Keratinocyte (primary cell): ENCODE measurements at regions not wholly inside any gene's neighbourhood (a gene's known extent, or its start where the extent isn't known, plus 50 kb on each side); places are given as distances from the start of the nearest gene placed in this dataset.

Experiments
- DNase-seq: peaks from one replicate; pipeline ENCODE4 v3.0.0-alpha.2; 2011; ENCODE audit warnings: low read depth, missing footprints, low spot score
- FAIRE-seq: peaks from 2 replicates; lab custom pipeline; 2011; peaks lifted over from hg19 to GRCh38; lab: Jason Lieb, UNC
- H2AFZ ChIP-seq: 2 replicates; pipeline ENCODE4 v1.6.0; 2012; ENCODE audit warnings: low read length, control low read depth, inconsistent platforms; ENCODE audit not compliant: control insufficient read depth
- H3K27ac ChIP-seq: 2 replicates; pipeline ENCODE4 v1.5.1; 2011; ENCODE audit warnings: low read length; ENCODE audit not compliant: control insufficient read depth, insufficient read depth
- H3K27me3 ChIP-seq: 3 replicates; pipeline ENCODE4 v1.6.0; 2011; ENCODE audit warnings: low read length; ENCODE audit not compliant: control insufficient read depth, insufficient read depth; ENCODE audit errors: extremely low read depth
- H3K36me3 ChIP-seq, 2 experiments: 2 replicates in 1 of 2; 3 replicates in 1 of 2; pipeline ENCODE4 v1.5.1; 2011; ENCODE audit warnings: low read length in 2 of 2, mild to moderate bottlenecking in 1 of 2; ENCODE audit not compliant: control insufficient read depth in 2 of 2, insufficient read depth in 2 of 2; ENCODE audit errors: extremely low read depth in 1 of 2
- H3K4me1 ChIP-seq: 3 replicates; pipeline ENCODE4 v1.5.1; 2011; ENCODE audit warnings: low read length; ENCODE audit not compliant: control insufficient read depth, insufficient read depth; ENCODE audit errors: extremely low read depth
- H3K4me2 ChIP-seq: 3 replicates; pipeline ENCODE4 v1.6.0; 2011; ENCODE audit warnings: low read depth, low read length; ENCODE audit not compliant: control insufficient read depth, insufficient read depth; ENCODE audit errors: extremely low read depth
- H3K4me3 ChIP-seq, 3 experiments: fragments of 200-600 bp in 1 of 3; sonication (generic) in 1 of 3; 2 replicates in 2 of 3; 3 replicates in 1 of 3; pipeline ENCODE4 v1.5.1; 2011 to 2016; ENCODE audit warnings: low read length in 3 of 3, mild to moderate bottlenecking in 3 of 3, control low read depth in 2 of 3, inconsistent platforms in 1 of 3, low read depth in 1 of 3, mixed read lengths in 1 of 3, mixed run types in 1 of 3, moderate library complexity in 1 of 3; ENCODE audit not compliant: control insufficient read depth in 2 of 3, insufficient read depth in 2 of 3; ENCODE audit errors: extremely low read depth in 1 of 3
- H3K79me2 ChIP-seq: 2 replicates; pipeline ENCODE4 v1.6.0; 2012; ENCODE audit warnings: low read length; ENCODE audit not compliant: control insufficient read depth, insufficient read depth
- H3K9ac ChIP-seq: 3 replicates; pipeline ENCODE4 v1.6.0; 2011; ENCODE audit warnings: low read length; ENCODE audit not compliant: control insufficient read depth, insufficient read depth; ENCODE audit errors: extremely low read depth
- H3K9me1 ChIP-seq: 3 replicates; pipeline ENCODE4 v1.6.0; 2011; ENCODE audit warnings: low read length; ENCODE audit not compliant: control insufficient read depth, insufficient read depth; ENCODE audit errors: extremely low read depth
- H3K9me3 ChIP-seq: 2 replicates; pipeline ENCODE4 v1.5.1; 2012; ENCODE audit warnings: low read depth, low read length; ENCODE audit not compliant: control insufficient read depth
- H4K20me1 ChIP-seq: 3 replicates; pipeline ENCODE4 v1.6.0; 2011; ENCODE audit warnings: low read length; ENCODE audit not compliant: control insufficient read depth, insufficient read depth; ENCODE audit errors: extremely low read depth
- CTCF ChIP-seq, 3 experiments: IDR thresholded peaks in 1 of 3; conservative IDR thresholded peaks in 1 of 3; optimal IDR thresholded peaks in 1 of 3; 2 replicates in 2 of 3; 3 replicates in 1 of 3; pipeline versions ENCODE3 to v1.5.1; 2011; ENCODE audit warnings: low read length in 3 of 3, mild to moderate bottlenecking in 3 of 3, moderate library complexity in 2 of 3, control low read depth in 1 of 3, inconsistent platforms in 1 of 3; ENCODE audit not compliant: insufficient read depth in 2 of 3; ENCODE audit errors: extremely low read depth in 1 of 3
- EZH2 ChIP-seq: IDR thresholded peaks from one replicate; pipeline ENCODE4 v1.6.1; 2012; ENCODE audit warnings: inconsistent platforms, mild to moderate bottlenecking, low read length, moderate library complexity
- dilution Hi-C: fragments of 300-500 bp; cut with MboI; formaldehyde crosslinking; loops from one replicate; pipeline ENCODE4 v1.7.0; 2020; ENCODE audit warnings: low sequenced_read_pairs; ENCODE audit not compliant: extremely low pct_ligation_motif_present

- Histone ChIP-seq H3K4me2 (no peak overlapping the region), H3K4me1 (no peaks in the 10 kb centered on the region), H4K20me1 (no peaks in the 10 kb centered on the region), H3K9ac (no peak overlapping the region), H3K36me3 (no peaks in the 10 kb centered on the region), H3K9me1 (no peaks in the 10 kb centered on the region), H3K9me3 (no peaks in the 10 kb centered on the region), H2AFZ (no peak overlapping the region), H3K4me3 (no peak overlapping the region), H3K79me2 (no peaks in the 10 kb centered on the region), H3K27me3 (no peaks in the 10 kb centered on the region), H3K27ac (no peak overlapping the region)
- TF ChIP-seq EZH2 = no peak
- no peak for DNase-seq
- dilution Hi-C loops = no loop called here
- FAIRE-seq = no peak
Measured at GRCh38 chr4:135274416-135274815, 1072.8 kb upstream of the PABPC4L start.

DNA sequence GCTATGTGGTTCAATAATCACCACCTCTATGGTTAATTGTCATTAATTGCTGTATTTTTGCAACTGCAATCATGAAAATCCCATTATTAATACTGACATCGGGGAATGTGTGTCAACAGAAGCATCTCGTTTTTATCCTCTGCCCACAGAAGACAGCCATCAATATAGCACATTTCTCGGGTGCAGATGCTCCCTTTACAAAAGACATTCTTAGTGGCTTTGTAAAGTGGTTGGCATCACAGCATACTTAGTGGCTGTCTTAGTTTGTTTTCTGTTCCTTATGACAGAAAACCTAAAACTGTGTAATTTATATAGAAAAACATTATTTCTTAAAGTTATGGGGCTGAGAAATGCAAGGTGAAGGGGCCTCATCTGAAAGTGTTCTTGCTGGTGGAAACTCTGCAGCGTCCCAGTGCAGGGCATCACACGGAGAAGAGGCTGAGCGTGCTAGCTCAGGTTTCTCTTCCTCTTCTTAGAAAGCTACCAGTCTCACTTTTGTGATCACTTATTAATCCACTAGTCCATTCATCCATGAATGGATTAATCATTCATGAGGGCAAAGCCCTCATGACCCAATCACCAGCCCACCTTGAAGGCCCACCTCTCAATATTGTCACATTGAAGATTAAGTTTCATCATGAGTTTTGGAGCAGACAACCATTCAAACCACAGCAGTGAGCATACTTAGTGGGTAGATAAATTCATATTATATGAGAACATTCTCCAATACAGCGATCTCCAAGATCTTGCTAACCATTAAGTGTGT, 1067.7 kb upstream of the PABPC4L start:
- FAIRE-seq = no peak

More for the DNA sequence above, 1067.7 kb upstream of the PABPC4L start:
- H3K4me3 ChIP-seq = no peak overlapping the region
- dilution Hi-C loops = no loop called here
- H3K36me3 ChIP-seq = no peaks in the 10 kb centered on the region
- TF ChIP-seq CTCF (optimal IDR thresholded peaks at IDR 0.05 in 1 of 3, IDR thresholded peaks at IDR 0.05 in 1 of 3, conservative IDR thresholded peaks at IDR 0.05 in 1 of 3; ENCODE audit: extremely low read depth in 1 of 3, insufficient read depth in 2 of 3, low read length in 3 of 3) (no peak), EZH2 (no peak)
- DNase-seq = no peak
- H3K9ac ChIP-seq = no peak overlapping the region
- H3K9me1 ChIP-seq = no peaks in the 10 kb centered on the region
- no peak overlapping the region for H3K4me2 ChIP-seq
- no peaks in the 10 kb centered on the region for H3K27me3 ChIP-seq
- no peak overlapping the region for H2AFZ ChIP-seq
- H3K27ac ChIP-seq = no peak overlapping the region
- H3K4me1 ChIP-seq = no peaks in the 10 kb centered on the region
- no peaks in the 10 kb centered on the region for H3K9me3 ChIP-seq
- H3K79me2 ChIP-seq = no peaks in the 10 kb centered on the region
- no peaks in the 10 kb centered on the region for H4K20me1 ChIP-seq
